GM10847 (cell line): ENCODE measurements at regions not wholly inside any gene's neighbourhood (a gene's known extent, or its start where the extent isn't known, plus 50 kb on each side); places are given as distances from the start of the nearest gene placed in this dataset.

Source experiments
- POLR2A ChIP-seq: IDR thresholded peaks from 2 replicates; pipeline ENCODE4 v1.6.1; 2011; ENCODE audit not compliant: insufficient read length; ENCODE audit errors: extremely low read depth

GRCh38 chr3:194000100-194000499 lies 135.8 kb upstream of the HES1 start:
- TF ChIP-seq POLR2A, result no peak

GRCh38 chr3:194000712-194001111 lies 135.2 kb upstream of the HES1 start:
- TF ChIP-seq POLR2A, result no peak

- TF ChIP-seq POLR2A, result no peak
Measured at GRCh38 chr3:194001728-194002459, 134.1 kb upstream of the HES1 start.

- no peak for TF ChIP-seq POLR2A
Measured at GRCh38 chr3:194003114-194004057, 132.6 kb upstream of the HES1 start.

- TF ChIP-seq POLR2A, result no peak
Measured at GRCh38 chr3:194005930-194006501, 129.9 kb upstream of the HES1 start.

GRCh38 chr3:194007592-194008337 lies 128.2 kb upstream of the HES1 start:
- no peak for TF ChIP-seq POLR2A

- TF ChIP-seq POLR2A, result no peak
Measured at GRCh38 chr3:194009019-194009418, 126.9 kb upstream of the HES1 start.

GRCh38 chr3:194009892-194010533 lies 125.9 kb upstream of the HES1 start:
- no peak for TF ChIP-seq POLR2A

- TF ChIP-seq POLR2A, result no peak
Measured at GRCh38 chr3:194011807-194012206, 124.1 kb upstream of the HES1 start.

GRCh38 chr3:194013928-194014327 lies 122.0 kb upstream of the HES1 start:
- TF ChIP-seq POLR2A, result no peak

GRCh38 chr3:194014756-194015155 lies 121.2 kb upstream of the HES1 start:
- no peak for TF ChIP-seq POLR2A

- no peak for TF ChIP-seq POLR2A
Measured at GRCh38 chr3:194019398-194020165, 116.4 kb upstream of the HES1 start.

GRCh38 chr3:194022052-194022451 lies 113.9 kb upstream of the HES1 start:
- TF ChIP-seq POLR2A, result no peak

GRCh38 chr3:194022816-194023215 lies 113.1 kb upstream of the HES1 start:
- TF ChIP-seq POLR2A, result no peak
